Transverse colon (tissue), 4 donors: ENCODE measurements at regions not wholly inside any gene's neighbourhood (a gene's known extent, or its start where the extent isn't known, plus 50 kb on each side); places are given as distances from the start of the nearest gene placed in this dataset.

ENCODE experiments used
- EP300 ChIP-seq: sonication (generic); formaldehyde crosslinking; IDR thresholded peaks from one replicate; pipeline ENCODE4 v1.6.1; 2017; ENCODE audit warnings: antibody characterized with exemption, low read depth
- POLR2A ChIP-seq: fragments of 450-650 bp; IDR thresholded peaks from one replicate; pipeline ENCODE4 v1.6.1; 2016; ENCODE audit warnings: antibody characterized with exemption, mild to moderate bottlenecking, moderate library complexity
- POLR2AphosphoS5 ChIP-seq, 3 donors: sonication (generic); formaldehyde crosslinking; IDR thresholded peaks; one replicate each; pipeline ENCODE4 v1.6.1; 2016; ENCODE audit warnings: antibody characterized with exemption in 3 of 3
- TF ChIP-seq, protein P1 (sequence below), 5 experiments: fragments of 200-600 bp in 3 of 5; fragments of 450-650 bp in 2 of 5; sonication (generic) in 3 of 5; IDR thresholded peaks; 1 replicate in 2 of 5; 2 replicates in 3 of 5; pipeline ENCODE4 v1.5.1; 2016 to 2017; ENCODE audit warnings: antibody characterized with exemption in 5 of 5, inconsistent platforms in 3 of 5, mild to moderate bottlenecking in 2 of 5, moderate library complexity in 1 of 5

DNA sequence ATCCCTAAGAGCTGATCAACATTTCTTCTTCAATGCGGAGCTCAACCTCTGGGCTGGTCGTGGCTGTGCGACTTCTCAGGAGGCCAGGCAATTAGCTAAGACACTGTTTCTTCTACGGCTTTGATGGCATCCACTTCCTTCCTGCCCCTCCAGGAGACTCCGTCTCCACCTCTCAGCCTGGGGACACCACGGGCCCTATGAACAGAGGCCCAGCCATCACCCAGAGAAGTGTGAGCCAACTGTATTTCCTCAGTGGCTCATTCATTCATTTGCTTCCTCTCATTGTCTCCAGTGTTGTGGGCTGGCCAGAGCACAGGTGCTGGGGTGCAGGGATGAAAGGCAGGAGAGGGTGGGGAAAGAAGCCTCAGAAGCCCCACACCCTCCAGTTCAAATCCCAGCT, 51.8 kb upstream of the APCDD1L start:
- TF ChIP-seq POLR2AphosphoS5 (IDR thresholded peaks at IDR 0.05) (no peak), EP300 (no peak), POLR2A (no peak)
- TF ChIP-seq, protein P1, sequence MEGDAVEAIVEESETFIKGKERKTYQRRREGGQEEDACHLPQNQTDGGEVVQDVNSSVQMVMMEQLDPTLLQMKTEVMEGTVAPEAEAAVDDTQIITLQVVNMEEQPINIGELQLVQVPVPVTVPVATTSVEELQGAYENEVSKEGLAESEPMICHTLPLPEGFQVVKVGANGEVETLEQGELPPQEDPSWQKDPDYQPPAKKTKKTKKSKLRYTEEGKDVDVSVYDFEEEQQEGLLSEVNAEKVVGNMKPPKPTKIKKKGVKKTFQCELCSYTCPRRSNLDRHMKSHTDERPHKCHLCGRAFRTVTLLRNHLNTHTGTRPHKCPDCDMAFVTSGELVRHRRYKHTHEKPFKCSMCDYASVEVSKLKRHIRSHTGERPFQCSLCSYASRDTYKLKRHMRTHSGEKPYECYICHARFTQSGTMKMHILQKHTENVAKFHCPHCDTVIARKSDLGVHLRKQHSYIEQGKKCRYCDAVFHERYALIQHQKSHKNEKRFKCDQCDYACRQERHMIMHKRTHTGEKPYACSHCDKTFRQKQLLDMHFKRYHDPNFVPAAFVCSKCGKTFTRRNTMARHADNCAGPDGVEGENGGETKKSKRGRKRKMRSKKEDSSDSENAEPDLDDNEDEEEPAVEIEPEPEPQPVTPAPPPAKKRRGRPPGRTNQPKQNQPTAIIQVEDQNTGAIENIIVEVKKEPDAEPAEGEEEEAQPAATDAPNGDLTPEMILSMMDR (IDR thresholded peaks at IDR 0.05), result no peak
